Endothelial cell of umbilical vein (primary cell): ENCODE measurements at regions not wholly inside any gene's neighbourhood (a gene's known extent, or its start where the extent isn't known, plus 50 kb on each side); places are given as distances from the start of the nearest gene placed in this dataset.

Experiments
- BruUV-seq: library from RNA; stranded (reverse); fragments of 400-500 nt; replicated peaks from 2 replicates; lab custom pipeline; 2021; lab: Mats Ljungman, UMichigan
- CTCF ChIA-PET: fragments of 300-600, 350-600 bp; sonication (Branson Sonifier 250); formaldehyde crosslinking; loops from one replicate; lab custom pipeline; 2021; ENCODE audit warnings: antibody characterized with exemption, inconsistent platforms; lab: Charles Lee
- POLR2A ChIA-PET: fragments of 300-600, 350-600 bp; sonication (Branson Sonifier 250); formaldehyde crosslinking; loops from one replicate; lab custom pipeline; 2021; ENCODE audit warnings: antibody characterized with exemption, inconsistent platforms; lab: Charles Lee
- DNase-seq: peaks from one replicate; pipeline ENCODE4 v3.0.0-alpha.2; 2011; ENCODE audit warnings: low read depth, low spot score
- FAIRE-seq: peaks from 2 replicates; lab custom pipeline; 2011; peaks lifted over from hg19 to GRCh38; lab: Jason Lieb, UNC
- H2AFZ ChIP-seq: 2 replicates; pipeline ENCODE4 v1.6.0; 2012; ENCODE audit warnings: low read depth, low read length, control low read depth, inconsistent platforms
- H3K27ac ChIP-seq: 2 replicates; pipeline ENCODE4 v1.5.1; 2011; ENCODE audit warnings: low read depth, mild to moderate bottlenecking, control low read depth, low read length, moderate library complexity; ENCODE audit not compliant: insufficient read depth
- H3K27me3 ChIP-seq, 2 experiments: 2 replicates each; pipeline versions ENCODE4 v1.6.0 to v1.6.1; 2011; ENCODE audit warnings: low read length in 2 of 2, mixed read lengths in 1 of 2; ENCODE audit not compliant: control insufficient read depth in 2 of 2, insufficient read depth in 2 of 2
- H3K36me3 ChIP-seq, 2 experiments: 2 replicates in 1 of 2; 3 replicates in 1 of 2; pipeline ENCODE4 v1.5.1; 2011; ENCODE audit warnings: low read length in 2 of 2, mild to moderate bottlenecking in 1 of 2, moderate library complexity in 1 of 2; ENCODE audit not compliant: control insufficient read depth in 2 of 2, insufficient read depth in 2 of 2; ENCODE audit errors: extremely low read depth in 1 of 2
- H3K4me1 ChIP-seq: 3 replicates; pipeline ENCODE4 v1.5.1; 2011; ENCODE audit warnings: mild to moderate bottlenecking, low read length; ENCODE audit not compliant: control insufficient read depth, insufficient read depth; ENCODE audit errors: extremely low read depth
- H3K4me2 ChIP-seq: 2 replicates; pipeline ENCODE4 v1.6.1; 2011; ENCODE audit warnings: low read length, control low read depth, mixed read lengths; ENCODE audit not compliant: insufficient read depth
- H3K4me3 ChIP-seq, 3 experiments: fragments of 200-600 bp in 1 of 3; sonication (generic), shearing (Covaris generic) in 1 of 3; replicated peaks in 1 of 3; 2 replicates each; pipeline ENCODE4 v1.5.1; 2011 to 2016; ENCODE audit warnings: control low read depth in 3 of 3, low read length in 3 of 3, mild to moderate bottlenecking in 2 of 3, inconsistent platforms in 1 of 3, low read depth in 1 of 3, moderate library complexity in 1 of 3; ENCODE audit not compliant: insufficient read depth in 1 of 3
- H3K79me2 ChIP-seq: 2 replicates; pipeline ENCODE4 v1.6.0; 2012; ENCODE audit warnings: low read length, inconsistent platforms; ENCODE audit not compliant: control insufficient read depth, insufficient read depth
- H3K9ac ChIP-seq: replicated peaks from 2 replicates; pipeline ENCODE3; 2011; ENCODE audit warnings: low read length, control low read depth; ENCODE audit not compliant: insufficient read depth; ENCODE audit errors: extremely low read depth
- H3K9me1 ChIP-seq: replicated peaks from 3 replicates; pipeline ENCODE4 v1.6.0; 2011; ENCODE audit warnings: mild to moderate bottlenecking, low read length; ENCODE audit not compliant: control insufficient read depth, insufficient read depth; ENCODE audit errors: extremely low read depth
- H3K9me3 ChIP-seq: replicated peaks from 2 replicates; pipeline ENCODE4 v1.5.1; 2012; ENCODE audit warnings: low read length, inconsistent platforms; ENCODE audit not compliant: control insufficient read depth, insufficient read depth
- H4K20me1 ChIP-seq: replicated peaks from 2 replicates; pipeline ENCODE3; 2011; ENCODE audit warnings: mild to moderate bottlenecking, low read length; ENCODE audit not compliant: control insufficient read depth, insufficient read depth; ENCODE audit errors: extremely low read depth
- EZH2 ChIP-seq: IDR thresholded peaks from 2 replicates; pipeline ENCODE4 v1.6.1; 2012; ENCODE audit warnings: borderline replicate concordance, low read depth, mild to moderate bottlenecking, moderate library complexity, low read length, inconsistent platforms; ENCODE audit not compliant: severe bottlenecking
- FOS ChIP-seq: IDR thresholded peaks from 2 replicates; pipeline ENCODE4 v1.6.1; 2011; ENCODE audit warnings: mild to moderate bottlenecking, low read length, moderate library complexity, borderline replicate concordance; ENCODE audit not compliant: insufficient read depth
- GATA2 ChIP-seq: IDR thresholded peaks from 2 replicates; pipeline ENCODE4 v1.7.0; 2011; ENCODE audit warnings: low read depth, mild to moderate bottlenecking, moderate library complexity, mixed read lengths, low read length; ENCODE audit not compliant: insufficient read length, insufficient read depth
- JUN ChIP-seq: IDR thresholded peaks from 2 replicates; pipeline ENCODE4 v1.6.1; 2011; ENCODE audit warnings: borderline replicate concordance, low read depth; ENCODE audit not compliant: insufficient read length, insufficient read depth
- MAX ChIP-seq: IDR thresholded peaks from 2 replicates; pipeline ENCODE4 v1.6.1; 2011; ENCODE audit not compliant: insufficient read depth, insufficient read length
- MYC ChIP-seq: IDR thresholded peaks from one replicate; pipeline ENCODE4 v1.6.1; 2011; ENCODE audit warnings: mild to moderate bottlenecking, low read depth, low read length
- POLR2A ChIP-seq: IDR thresholded peaks from 2 replicates; pipeline ENCODE4 v1.6.1; 2012; ENCODE audit warnings: low read depth, mild to moderate bottlenecking, control low read depth, low read length
- POLR2AphosphoS5 ChIP-seq: IDR thresholded peaks from 2 replicates; pipeline ENCODE4 v1.6.1; 2012; ENCODE audit warnings: low read depth, mild to moderate bottlenecking, control low read depth, low read length, moderate library complexity; ENCODE audit not compliant: insufficient read depth
- dilution Hi-C: fragments of 300-500 bp; cut with MboI; formaldehyde crosslinking; loops from one replicate; pipeline ENCODE4 v1.15.0; 2019; ENCODE audit warnings: low sequenced_read_pairs; ENCODE audit not compliant: extremely low pct_ligation_motif_present
- intact Hi-C: fragments of 100-400 bp; cut with micrococcal nuclease; formaldehyde crosslinking; loops from one replicate; pipeline ENCODE4 v1.10.0; 2022
- TF ChIP-seq, protein P1 (sequence below), 2 donors: IDR thresholded peaks; 1 replicate in 1 of 2; 2 replicates in 1 of 2; pipeline ENCODE4 v1.5.1; 2011; ENCODE audit warnings: low read length in 2 of 2, mild to moderate bottlenecking in 2 of 2, moderate library complexity in 2 of 2, control low read depth in 1 of 2, inconsistent platforms in 1 of 2, low read depth in 1 of 2; ENCODE audit not compliant: insufficient read depth in 1 of 2; ENCODE audit errors: extremely low read depth in 1 of 2

GRCh38 chr12:13537623-13538022 is 341.1 kb downstream of the EMP1 start:
- ChIA-PET CTCF (no interaction called here), POLR2A (no interaction called here)
- no TSS peak for BruUV-seq
- Histone ChIP-seq H3K27me3 (peaks cover 0 to 3% of the 10 kb centered on the region in 2 experiments), H3K4me2 (no peak overlapping the region), H3K36me3 (no peaks in the 10 kb centered on the region), H3K9me3 (no peaks in the 10 kb centered on the region), H3K4me1 (no peaks in the 10 kb centered on the region), H3K9ac (no peak overlapping the region), H2AFZ (no peak overlapping the region), H3K79me2 (no peaks in the 10 kb centered on the region), H3K9me1 (no peaks in the 10 kb centered on the region), H3K4me3 (no peak overlapping the region), H3K27ac (no peak overlapping the region), H4K20me1 (no peaks in the 10 kb centered on the region)
- dilution Hi-C loops, result no loop called here
- TF ChIP-seq, protein P1, sequence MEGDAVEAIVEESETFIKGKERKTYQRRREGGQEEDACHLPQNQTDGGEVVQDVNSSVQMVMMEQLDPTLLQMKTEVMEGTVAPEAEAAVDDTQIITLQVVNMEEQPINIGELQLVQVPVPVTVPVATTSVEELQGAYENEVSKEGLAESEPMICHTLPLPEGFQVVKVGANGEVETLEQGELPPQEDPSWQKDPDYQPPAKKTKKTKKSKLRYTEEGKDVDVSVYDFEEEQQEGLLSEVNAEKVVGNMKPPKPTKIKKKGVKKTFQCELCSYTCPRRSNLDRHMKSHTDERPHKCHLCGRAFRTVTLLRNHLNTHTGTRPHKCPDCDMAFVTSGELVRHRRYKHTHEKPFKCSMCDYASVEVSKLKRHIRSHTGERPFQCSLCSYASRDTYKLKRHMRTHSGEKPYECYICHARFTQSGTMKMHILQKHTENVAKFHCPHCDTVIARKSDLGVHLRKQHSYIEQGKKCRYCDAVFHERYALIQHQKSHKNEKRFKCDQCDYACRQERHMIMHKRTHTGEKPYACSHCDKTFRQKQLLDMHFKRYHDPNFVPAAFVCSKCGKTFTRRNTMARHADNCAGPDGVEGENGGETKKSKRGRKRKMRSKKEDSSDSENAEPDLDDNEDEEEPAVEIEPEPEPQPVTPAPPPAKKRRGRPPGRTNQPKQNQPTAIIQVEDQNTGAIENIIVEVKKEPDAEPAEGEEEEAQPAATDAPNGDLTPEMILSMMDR (IDR thresholded peaks at IDR 0.05; ENCODE audit: extremely low read depth in 1 of 2, insufficient read depth in 1 of 2, low read depth in 1 of 2, low read length in 2 of 2), result no peak
- TF ChIP-seq GATA2, result no peak
- TF ChIP-seq JUN, result no peak
- TF ChIP-seq EZH2, result no peak
- intact Hi-C loops, result no loop called here
- no peak for DNase-seq
- FAIRE-seq, result no peak

DNA sequence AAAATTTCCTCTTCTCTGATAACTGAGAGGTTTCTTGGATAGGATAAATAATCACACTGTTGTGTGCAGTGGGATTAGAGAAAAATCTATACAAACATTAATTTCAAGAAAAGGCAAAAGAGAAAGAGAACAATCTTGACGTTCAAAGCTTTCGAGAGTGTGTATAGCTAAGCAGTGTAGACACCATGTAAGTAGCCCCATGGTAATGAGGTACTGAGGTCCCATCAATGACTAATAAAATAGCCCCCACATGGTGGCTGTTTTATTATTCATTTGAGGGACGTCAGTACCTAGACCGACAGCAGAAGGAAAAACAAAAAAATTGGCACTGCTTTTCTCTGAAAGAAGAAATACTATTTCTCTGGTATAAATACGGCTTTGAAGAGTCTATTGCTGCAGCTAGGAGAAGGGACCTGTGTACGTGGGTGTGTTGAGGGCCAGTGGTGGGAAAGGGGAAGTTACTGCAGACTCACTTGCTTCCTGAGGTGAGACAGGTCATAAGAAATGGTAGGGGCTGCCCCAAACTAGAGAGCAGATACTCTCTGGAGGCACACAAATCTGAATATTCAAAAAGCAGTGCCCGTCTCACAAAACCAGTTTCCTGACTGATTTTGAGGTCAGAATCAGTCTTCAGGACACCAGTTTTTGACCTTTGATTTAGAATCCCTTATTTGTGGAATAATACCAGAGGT is 339.8 kb downstream of the EMP1 start:
- DNase-seq (no peak), FAIRE-seq (no peak)
- no peaks in the 10 kb centered on the region for H3K9me1 ChIP-seq
- CTCF ChIA-PET, result interaction anchor here (1.6 to 3.4 kb wide), 4 partner anchors 10 to 281 kb away, joined by 5 to 55 read pairs (median 38); no protein-coding TSS in a partner anchor
- BruUV-seq, result no TSS peak
- intact Hi-C loops, result no loop called here
- TF ChIP-seq MAX (no peak), GATA2 (no peak), POLR2A (no peak), MYC (no peak), EZH2 (no peak), FOS (no peak), POLR2AphosphoS5 (no peak), JUN (no peak)
- TF ChIP-seq, protein P1 (IDR thresholded peaks at IDR 0.05; ENCODE audit: extremely low read depth in 1 of 2, insufficient read depth in 1 of 2, low read depth in 1 of 2, low read length in 2 of 2), result no peak
- no peaks in the 10 kb centered on the region for H4K20me1 ChIP-seq
- peaks cover 0 to 3% of the 10 kb centered on the region in 2 experiments for H3K27me3 ChIP-seq
- H3K4me2 ChIP-seq, result no peak overlapping the region
- POLR2A ChIA-PET, result no interaction called here
- no peaks in the 10 kb centered on the region for H3K36me3 ChIP-seq
- H3K9ac ChIP-seq, result no peak overlapping the region
- H3K9me3 ChIP-seq, result no peaks in the 10 kb centered on the region
- no peak overlapping the region for H3K27ac ChIP-seq
- no peaks in the 10 kb centered on the region for H3K79me2 ChIP-seq
- dilution Hi-C loops, result no loop called here
- no peak overlapping the region for H2AFZ ChIP-seq
- no peaks in the 10 kb centered on the region for H3K4me1 ChIP-seq
- H3K4me3 ChIP-seq, result no peak overlapping the region
